ENCODE measurements at regions not wholly inside any gene's neighbourhood (a gene's known extent, or its start where the extent isn't known, plus 50 kb on each side); places are given as distances from the start of the nearest gene placed in this dataset.

GRCh38 chr11:11709447-11710239, 87.8 kb upstream of the GALNT18 start:
- TF ChIP-seq CTCF (IDR thresholded peaks at IDR 0.05) (no peak), ZFX (IDR thresholded peaks at IDR 0.05; ENCODE audit: borderline replicate concordance) (no peak)
